ENCODE measurements at regions not wholly inside any gene's neighbourhood (a gene's known extent, or its start where the extent isn't known, plus 50 kb on each side); places are given as distances from the start of the nearest gene placed in this dataset.

GRCh38 chr10:78346721-78347120 is 313.1 kb downstream of the RPS24 start:
- H3K36me3 ChIP-seq, result no peaks in the 10 kb centered on the region
- no peaks in the 10 kb centered on the region for H3K9me3 ChIP-seq
- no peaks in the 10 kb centered on the region for H3K4me1 ChIP-seq
- peaks cover 4% of the 10 kb centered on the region for H3K27me3 ChIP-seq
- TF ChIP-seq CTCF (IDR thresholded peaks at IDR 0.05) (no peak), EP300 (IDR thresholded peaks at IDR 0.05) (no peak), POLR2AphosphoS5 (IDR thresholded peaks at IDR 0.05) (no peak)
- H3K27ac ChIP-seq, result no peak overlapping the region
- DNase-seq (ENCODE audit: low spot score in 2 of 2), result peak in 1 of 2 donors; percentile 13
- 91% methylated on average over 1 of the region's 1 CpG for WGBS
- H3K4me3 ChIP-seq, result no peak overlapping the region

- peaks cover 4% of the 10 kb centered on the region for H3K27me3 ChIP-seq
- H3K27ac ChIP-seq, result no peak overlapping the region
- WGBS, result 59% methylated on average over 6 of the region's 6 CpGs
- H3K4me1 ChIP-seq, result no peaks in the 10 kb centered on the region
- no peaks in the 10 kb centered on the region for H3K36me3 ChIP-seq
- no peak overlapping the region for H3K4me3 ChIP-seq
- DNase-seq (ENCODE audit: low spot score in 2 of 2), result peak; percentile 5 to 29
- no peaks in the 10 kb centered on the region for H3K9me3 ChIP-seq
- TF ChIP-seq POLR2AphosphoS5 (IDR thresholded peaks at IDR 0.05) (no peak), POLR2A (IDR thresholded peaks at IDR 0.05) (no peak), CTCF (IDR thresholded peaks at IDR 0.05) (no peak), EP300 (IDR thresholded peaks at IDR 0.05) (no peak)
These were observed 314.9 kb downstream of the RPS24 start for GRCh38 chr10:78348411-78349164.

DNA sequence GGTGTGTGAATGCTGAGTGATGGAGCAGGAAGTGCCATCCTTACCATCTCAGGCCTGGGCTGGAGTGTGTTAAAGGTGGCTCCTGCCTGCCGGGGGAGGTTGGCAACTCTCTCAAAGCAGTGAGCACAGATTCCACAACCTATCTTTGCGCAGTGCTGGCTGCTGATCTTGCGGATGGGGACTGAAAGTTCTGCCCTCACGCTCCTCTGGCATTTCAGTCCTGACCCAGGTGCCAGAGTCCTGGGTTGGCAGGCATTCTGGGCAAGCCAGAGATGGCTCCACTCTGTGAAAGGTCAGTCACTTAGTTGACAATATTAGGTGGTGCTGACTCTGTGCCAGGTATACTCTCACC is 315.5 kb downstream of the RPS24 start:
- no peaks in the 10 kb centered on the region for H3K36me3 ChIP-seq
- whole genome bisulfite sequencing, result 83% methylated on average over 1 of the region's 4 CpGs
- DNase-seq (ENCODE audit: low spot score in 2 of 2), result peak; percentile 32 to 48
- H3K27ac ChIP-seq, result no peak overlapping the region
- H3K4me1 ChIP-seq, result no peaks in the 10 kb centered on the region
- H3K9me3 ChIP-seq, result no peaks in the 10 kb centered on the region
- H3K27me3 ChIP-seq, result peaks cover 4% of the 10 kb centered on the region
- TF ChIP-seq POLR2A (IDR thresholded peaks at IDR 0.05), result no peak
- no peak for TF ChIP-seq CTCF (IDR thresholded peaks at IDR 0.05)
- TF ChIP-seq EP300 (IDR thresholded peaks at IDR 0.05), result no peak
- no peak for TF ChIP-seq POLR2AphosphoS5 (IDR thresholded peaks at IDR 0.05)
- no peak overlapping the region for H3K4me3 ChIP-seq

DNA sequence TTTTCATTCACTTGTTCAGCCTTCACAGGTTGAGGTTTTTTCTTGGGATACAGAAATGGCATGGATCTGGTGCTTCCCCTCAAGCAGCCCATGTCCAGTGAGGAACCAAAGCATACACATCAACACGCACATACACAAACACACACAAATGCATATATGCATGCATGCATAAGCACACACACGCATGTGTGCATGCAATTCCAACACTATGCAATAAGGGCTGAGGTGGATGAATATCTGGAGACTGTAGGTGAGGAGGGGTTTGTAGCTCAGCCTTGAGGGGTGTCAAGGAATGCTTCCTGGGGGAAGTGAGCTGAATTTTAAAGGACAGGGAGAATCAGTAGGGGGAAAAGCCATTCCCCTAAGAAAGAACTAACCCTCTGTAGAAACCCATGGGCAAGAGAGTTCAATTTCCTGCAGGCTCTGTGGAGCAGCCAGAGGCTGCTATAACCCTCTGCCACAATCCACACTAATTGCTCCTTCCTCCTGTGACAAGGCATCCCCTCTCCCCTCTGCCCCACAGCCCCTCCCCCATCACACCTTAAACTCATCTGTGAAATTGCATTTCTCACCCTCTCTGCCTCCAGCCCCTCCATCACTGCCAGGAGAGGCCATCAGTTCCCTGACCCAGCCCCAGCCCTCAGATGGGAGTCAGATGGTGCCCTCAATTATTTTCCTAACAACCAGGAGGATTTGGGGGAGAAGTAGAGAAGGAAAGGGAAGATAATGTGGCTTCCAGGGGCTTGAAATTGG is 316.4 kb downstream of the RPS24 start:
- peak; percentile 11 to 17 for DNase-seq (ENCODE audit: low spot score in 2 of 2)
- H3K4me3 ChIP-seq, result no peak overlapping the region
- no peaks in the 10 kb centered on the region for H3K4me1 ChIP-seq
- WGBS, result 93% methylated on average over 2 of the region's 2 CpGs
- no peaks in the 10 kb centered on the region for H3K9me3 ChIP-seq
- H3K36me3 ChIP-seq, result no peaks in the 10 kb centered on the region
- TF ChIP-seq CTCF (IDR thresholded peaks at IDR 0.05) (no peak), EP300 (IDR thresholded peaks at IDR 0.05) (no peak), POLR2A (IDR thresholded peaks at IDR 0.05) (no peak), POLR2AphosphoS5 (IDR thresholded peaks at IDR 0.05) (no peak)
- H3K27me3 ChIP-seq, result peaks cover 4% of the 10 kb centered on the region
- no peak overlapping the region for H3K27ac ChIP-seq

DNA sequence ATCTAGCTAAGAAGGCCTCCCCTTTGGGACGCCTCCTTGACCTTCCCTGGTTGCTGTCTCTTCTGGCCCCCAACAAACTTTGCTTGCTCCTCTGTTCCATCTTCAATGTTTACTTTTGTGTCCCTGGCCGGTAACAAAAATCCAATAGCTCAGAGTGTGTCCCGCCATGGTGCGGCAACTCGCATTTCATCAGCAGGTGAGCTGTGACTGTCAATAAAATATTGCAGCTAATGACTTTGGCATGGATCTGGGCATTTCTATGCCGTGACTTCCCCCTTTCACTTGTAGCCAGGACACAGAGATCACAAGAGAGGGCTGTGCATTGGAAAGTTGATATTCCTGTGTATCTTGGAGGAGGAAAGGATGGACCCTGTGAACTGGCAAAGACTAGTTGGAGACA is 317.6 kb downstream of the RPS24 start:
- TF ChIP-seq POLR2A (IDR thresholded peaks at IDR 0.05), result no peak
- TF ChIP-seq EP300 (IDR thresholded peaks at IDR 0.05), result no peak
- TF ChIP-seq CTCF (IDR thresholded peaks at IDR 0.05), result no peak
- H3K4me3 ChIP-seq, result no peak overlapping the region
- no peaks in the 10 kb centered on the region for H3K9me3 ChIP-seq
- 96% methylated on average over 6 of the region's 6 CpGs for WGBS
- no peaks in the 10 kb centered on the region for H3K36me3 ChIP-seq
- DNase-seq (ENCODE audit: low spot score in 2 of 2), result peak; percentile 5 to 24
- peaks cover 4% of the 10 kb centered on the region for H3K27me3 ChIP-seq
- H3K27ac ChIP-seq, result no peak overlapping the region
- no peaks in the 10 kb centered on the region for H3K4me1 ChIP-seq

All from suprapubic skin (tissue), 4 donors.